Cerebellar nuclear complex (tissue), 1 donor: ENCODE measurements at regions not wholly inside any gene's neighbourhood (a gene's known extent, or its start where the extent isn't known, plus 50 kb on each side); places are given as distances from the start of the nearest gene placed in this dataset.
A peak's percentile ranks its signal among the peaks of the same experiment; 100 is the strongest.
"Not testable (repeated sequence)": the region's sequence is repeated elsewhere in the genome, so short reads cannot be mapped to it uniquely, and the experiment has no call there.

Experiments used
- DNase-seq, 2 experiments: peaks; one replicate each; lab custom pipeline; 2025; lab: John Stamatoyannopoulos, UW

GRCh38 chr6:27106382-27106781 is 141.1 kb upstream of the PRSS16 start:
- DNase-seq, result no peak

DNA sequence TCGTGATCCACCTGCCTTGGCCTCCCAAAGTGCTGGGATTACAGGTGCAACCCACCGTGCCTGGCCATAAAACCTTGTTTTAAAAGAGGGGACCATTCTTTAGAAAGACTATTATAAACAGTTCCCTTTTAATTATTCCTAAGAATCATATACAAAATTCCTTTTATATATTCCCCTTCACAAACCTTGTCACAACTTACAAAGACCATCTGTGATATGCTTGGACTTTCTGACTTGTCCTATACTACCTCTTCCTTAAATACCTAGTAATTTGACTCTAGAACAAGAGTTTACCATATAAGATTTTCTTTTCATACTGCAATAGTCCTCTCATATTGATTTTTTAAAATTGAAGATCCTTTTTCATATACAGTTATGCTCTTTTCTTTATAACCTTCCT is 135.8 kb upstream of the PRSS16 start:
- DNase-seq, result no peak

- no peak for DNase-seq
These were observed 134.5 kb upstream of the PRSS16 start for GRCh38 chr6:27112974-27113373.

DNA sequence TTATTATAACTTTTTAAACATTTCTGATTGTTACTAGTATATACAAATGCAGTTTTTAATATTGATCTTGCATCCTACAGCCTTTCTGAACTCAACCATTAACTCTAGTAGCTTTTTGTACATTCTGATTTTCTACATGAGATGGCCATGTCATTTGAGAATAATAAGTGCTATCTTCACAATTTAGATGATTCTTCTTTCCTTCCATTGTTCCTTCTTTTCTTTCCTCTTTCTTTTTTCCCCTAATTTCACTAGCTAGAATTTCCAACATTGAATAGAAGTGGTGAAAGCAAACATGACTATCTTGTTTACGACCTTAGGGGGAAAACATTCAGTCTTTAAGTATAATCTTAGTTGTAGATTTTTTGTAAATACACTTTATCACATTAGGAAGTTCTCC is 128.2 kb upstream of the PRSS16 start:
- no peak for DNase-seq

DNA sequence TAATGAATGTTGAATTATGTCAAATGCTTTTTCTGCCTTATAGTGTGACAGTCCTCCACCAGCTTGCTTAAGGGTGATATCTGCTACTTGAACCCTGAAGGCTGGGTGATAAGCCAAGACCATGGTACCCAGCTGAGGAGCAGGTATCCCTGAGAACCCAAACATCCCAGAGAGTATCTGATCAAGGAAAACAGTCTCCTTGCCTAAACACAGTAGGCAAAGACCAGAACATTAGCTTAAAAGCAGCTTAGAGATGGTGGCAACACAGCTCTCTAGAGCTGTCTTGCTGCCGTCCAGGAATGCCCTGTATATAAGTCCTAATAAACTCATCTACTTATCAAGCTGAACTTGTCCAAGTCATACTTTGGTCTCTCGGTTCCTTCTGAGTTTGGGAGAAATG is 127.7 kb upstream of the PRSS16 start:
- no peak for DNase-seq

GRCh38 chr6:27121640-27122039 is 125.9 kb upstream of the PRSS16 start:
- no peak for DNase-seq

DNA sequence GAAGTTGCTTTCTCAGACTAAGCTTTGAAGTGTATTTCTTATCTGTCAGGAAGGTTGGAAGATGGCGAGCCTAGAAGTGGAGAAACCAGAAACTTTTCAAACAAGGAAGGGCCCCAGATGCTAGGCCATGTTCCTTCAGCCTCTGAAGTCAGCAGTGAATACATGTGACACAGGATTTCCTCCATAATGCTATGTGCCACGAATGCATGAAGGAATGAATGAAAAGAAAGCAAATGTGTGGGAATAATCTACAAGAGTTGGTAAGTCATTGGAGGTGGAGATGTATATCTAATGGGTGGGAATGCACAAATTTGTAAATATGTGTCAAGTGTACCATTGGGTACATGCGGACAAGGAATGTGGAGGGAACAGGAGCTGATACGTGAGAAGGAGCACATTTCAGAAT is 123.2 kb upstream of the PRSS16 start:
- no peak for DNase-seq

GRCh38 chr6:27126046-27126814 is 121.3 kb upstream of the PRSS16 start:
- no peak for DNase-seq

GRCh38 chr6:27126815-27127537 is 120.5 kb upstream of the PRSS16 start:
- DNase-seq, result no peak

- not testable (repeated sequence) for DNase-seq
These were observed 119.6 kb upstream of the PRSS16 start for GRCh38 chr6:27127874-27128273.

- DNase-seq, result no peak
These were observed 119.0 kb upstream of the PRSS16 start for GRCh38 chr6:27128311-27129094.

GRCh38 chr6:27129095-27129815 is 118.2 kb upstream of the PRSS16 start:
- DNase-seq, result no peak

- DNase-seq, result no peak
These were observed 117.6 kb upstream of the PRSS16 start for GRCh38 chr6:27129917-27130316.

DNA sequence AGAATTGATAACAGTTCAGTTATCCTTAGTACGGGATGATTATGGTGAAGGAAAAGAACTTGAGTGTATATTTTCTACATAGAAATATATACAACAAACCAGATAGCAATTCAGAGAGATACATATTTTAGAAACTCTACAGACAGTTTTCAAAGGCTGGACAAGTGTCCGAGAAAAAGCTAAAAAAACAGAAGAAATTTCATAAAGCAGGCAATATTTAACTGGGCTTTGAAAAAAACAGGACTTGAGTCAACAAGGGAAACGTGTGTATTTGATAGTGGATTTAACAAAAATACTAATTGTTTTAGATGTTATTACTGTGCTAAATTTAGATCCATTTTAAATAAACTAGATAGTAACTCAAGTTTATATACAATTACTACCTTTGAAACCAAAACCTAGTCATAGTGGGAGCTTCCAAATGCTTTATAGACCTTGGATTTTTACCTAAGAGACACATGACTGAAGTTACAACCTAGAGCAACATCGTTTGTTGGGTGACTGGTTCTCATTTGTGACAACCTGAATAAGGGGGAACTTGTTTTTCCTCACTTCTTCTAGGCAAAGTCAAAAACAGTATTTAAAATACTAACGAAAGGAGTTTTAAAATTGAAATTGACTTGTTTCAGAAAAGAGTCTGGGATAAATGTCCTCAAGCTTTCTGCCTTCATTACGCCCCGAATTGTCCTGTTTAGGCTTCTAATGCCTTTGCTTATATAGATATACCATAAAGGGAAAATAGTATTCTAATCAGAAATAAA is 116.7 kb upstream of the PRSS16 start:
- DNase-seq, result no peak

- not testable (repeated sequence) for DNase-seq
These were observed 115.3 kb upstream of the PRSS16 start for GRCh38 chr6:27132282-27132531.

DNA sequence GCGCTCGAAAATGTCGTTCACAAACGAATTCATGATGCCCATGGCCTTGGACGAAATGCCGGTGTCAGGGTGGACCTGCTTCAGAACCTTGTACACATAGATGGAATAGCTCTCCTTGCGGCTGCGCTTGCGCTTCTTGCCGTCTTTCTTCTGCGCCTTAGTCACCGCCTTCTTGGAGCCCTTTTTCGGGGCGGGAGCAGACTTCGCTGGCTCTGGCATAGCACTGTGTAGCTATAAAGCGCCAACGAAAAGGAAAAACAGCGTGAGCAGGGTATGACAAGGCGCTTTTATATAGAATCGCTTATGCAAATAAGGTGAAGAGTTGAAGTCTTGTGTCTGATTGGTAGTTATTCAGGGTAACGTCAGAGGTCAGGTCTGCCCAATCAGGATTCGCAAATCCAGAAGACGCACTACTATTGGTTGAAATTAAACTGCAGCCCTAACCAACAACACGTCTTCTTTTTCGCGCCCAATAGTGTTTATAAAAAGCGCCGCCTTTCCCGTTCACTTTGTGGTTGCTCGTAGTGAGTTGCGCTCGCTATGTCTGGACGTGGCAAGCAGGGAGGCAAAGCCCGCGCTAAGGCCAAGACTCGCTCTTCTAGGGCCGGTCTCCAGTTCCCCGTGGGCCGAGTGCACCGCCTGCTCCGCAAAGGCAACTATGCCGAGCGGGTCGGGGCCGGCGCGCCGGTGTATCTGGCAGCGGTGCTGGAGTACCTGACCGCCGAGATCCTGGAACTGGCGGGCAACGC is 114.8 kb upstream of the PRSS16 start:
- peak in 1 of 2 experiments; percentile 40 for DNase-seq

DNA sequence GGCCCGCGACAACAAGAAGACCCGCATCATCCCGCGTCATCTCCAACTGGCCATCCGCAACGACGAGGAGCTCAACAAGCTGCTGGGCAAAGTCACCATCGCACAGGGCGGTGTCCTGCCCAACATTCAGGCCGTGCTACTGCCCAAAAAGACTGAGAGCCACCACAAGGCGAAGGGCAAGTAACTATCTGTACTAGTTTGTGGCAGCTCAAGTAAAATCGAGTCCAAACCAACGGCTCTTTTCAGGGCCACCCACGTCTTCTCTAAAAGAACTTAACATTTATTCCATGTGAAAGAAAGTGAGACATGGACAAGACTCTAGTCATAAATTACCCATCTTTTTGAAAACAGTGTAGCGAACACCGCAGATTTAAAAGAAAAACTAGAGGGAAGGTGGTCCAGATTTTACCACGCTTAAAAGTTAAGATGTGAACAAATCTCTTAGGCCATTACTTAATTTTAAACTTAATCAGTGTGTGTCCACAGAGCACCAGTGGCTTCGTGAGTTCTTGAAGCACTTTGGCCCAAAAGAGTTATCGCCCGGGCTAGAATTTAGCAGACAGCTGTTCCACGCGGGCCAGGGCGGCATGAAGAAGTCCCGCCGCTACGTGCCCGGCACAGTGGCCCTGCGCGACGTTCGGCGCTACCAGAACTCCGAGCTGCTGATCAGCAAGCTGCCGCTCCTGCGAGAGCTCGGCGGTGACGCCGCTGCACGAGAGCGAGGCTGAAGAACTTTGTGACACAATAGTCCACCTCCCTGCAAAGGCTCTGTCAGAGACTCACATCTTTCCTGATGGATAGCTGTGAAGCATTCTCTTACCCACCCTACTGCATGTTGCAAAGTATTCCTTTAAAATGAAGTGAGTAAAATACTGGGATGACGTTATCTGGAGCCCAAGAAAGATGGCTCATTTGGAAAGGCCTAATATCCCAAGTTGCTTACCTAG is 113.9 kb upstream of the PRSS16 start:
- no peak for DNase-seq

DNA sequence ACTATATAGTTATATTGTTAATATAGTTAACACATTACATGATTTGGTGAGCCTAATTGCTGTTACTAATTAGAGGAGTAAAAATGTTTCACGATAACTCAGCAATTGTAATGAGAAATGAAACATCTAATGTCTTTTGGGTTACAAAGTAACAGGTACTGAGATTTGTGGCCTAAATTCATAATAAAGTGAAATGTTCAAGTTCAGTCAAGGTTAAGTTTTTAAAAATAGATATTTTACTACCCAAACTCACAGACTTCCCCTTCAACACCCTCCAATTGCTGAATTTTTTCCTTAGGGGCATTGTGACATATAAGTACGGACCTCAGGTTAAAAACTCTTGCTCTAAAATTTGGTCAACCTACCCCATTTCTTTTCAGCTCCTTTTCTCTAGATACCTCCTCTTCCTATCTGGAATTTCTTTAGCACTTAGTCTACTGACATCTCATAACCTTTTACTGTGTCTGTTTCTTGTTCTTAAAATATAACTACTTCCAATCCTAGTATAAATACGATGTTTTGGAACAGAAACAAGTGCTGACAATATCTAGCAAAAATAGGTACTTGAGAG is 112.3 kb upstream of the PRSS16 start:
- no peak for DNase-seq

DNA sequence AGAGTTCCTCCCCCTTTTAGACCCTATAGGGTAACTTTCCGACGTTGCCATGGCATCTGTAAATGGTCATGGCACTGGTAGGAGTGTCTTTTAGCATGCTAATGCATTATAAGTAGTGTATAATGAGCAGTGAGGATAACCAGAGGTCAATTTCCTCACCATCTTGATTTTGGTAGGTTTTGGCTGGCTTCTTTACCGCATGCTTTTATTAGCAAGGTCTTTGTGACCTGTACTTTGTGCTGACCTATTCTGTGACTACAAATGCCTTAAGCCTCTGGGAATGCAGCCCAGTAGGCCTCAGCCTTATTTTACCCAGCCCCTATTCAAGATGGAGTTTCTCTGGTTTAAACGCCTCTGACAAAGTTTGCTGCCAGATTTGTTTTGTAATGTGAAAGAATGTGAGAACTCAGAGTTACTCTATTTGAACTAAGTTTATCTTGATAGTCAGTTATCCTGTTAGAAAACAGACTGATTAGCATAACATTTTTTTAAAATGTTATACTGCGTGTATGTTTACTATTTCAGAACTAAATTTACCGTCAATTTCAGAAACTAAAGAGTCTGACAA is 111.3 kb upstream of the PRSS16 start:
- DNase-seq, result no peak
